GM10266 (cell line): ENCODE measurements at regions not wholly inside any gene's neighbourhood (a gene's known extent, or its start where the extent isn't known, plus 50 kb on each side); places are given as distances from the start of the nearest gene placed in this dataset.
"Not testable (repeated sequence)": the region's sequence is repeated elsewhere in the genome, so short reads cannot be mapped to it uniquely, and the experiment has no call there.

Experiments used
- DNase-seq: peaks from one replicate; pipeline ENCODE4 v3.0.0; 2012; ENCODE audit errors: extremely low spot score
- TF ChIP-seq, protein P1 (sequence below): IDR thresholded peaks from 2 replicates; pipeline ENCODE4 v1.5.1; 2012; ENCODE audit warnings: mild to moderate bottlenecking, low read depth; ENCODE audit not compliant: control insufficient read depth, insufficient read depth; ENCODE audit errors: missing control alignments

DNA sequence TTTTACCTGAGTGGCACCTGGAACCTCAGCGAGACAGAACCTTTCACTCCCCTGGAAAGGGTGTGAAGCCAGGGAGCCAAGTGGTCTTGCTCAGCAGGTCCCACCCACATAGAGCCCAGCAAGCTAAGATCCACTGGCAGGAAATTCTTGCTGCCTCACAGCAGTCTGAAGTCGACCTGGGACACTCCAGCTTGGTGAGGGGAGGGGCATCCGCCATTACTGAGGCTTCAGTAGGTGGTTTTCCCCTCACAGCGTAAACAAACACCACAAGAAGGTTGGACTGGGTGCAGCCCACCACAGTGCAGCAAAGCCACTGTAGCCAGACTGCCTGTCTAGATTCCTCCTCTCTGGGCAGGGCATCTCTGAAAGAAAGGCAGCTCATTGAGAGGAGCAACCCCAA, 134.7 kb upstream of the RSPO3 start:
- no peak for DNase-seq
- TF ChIP-seq, protein P1, sequence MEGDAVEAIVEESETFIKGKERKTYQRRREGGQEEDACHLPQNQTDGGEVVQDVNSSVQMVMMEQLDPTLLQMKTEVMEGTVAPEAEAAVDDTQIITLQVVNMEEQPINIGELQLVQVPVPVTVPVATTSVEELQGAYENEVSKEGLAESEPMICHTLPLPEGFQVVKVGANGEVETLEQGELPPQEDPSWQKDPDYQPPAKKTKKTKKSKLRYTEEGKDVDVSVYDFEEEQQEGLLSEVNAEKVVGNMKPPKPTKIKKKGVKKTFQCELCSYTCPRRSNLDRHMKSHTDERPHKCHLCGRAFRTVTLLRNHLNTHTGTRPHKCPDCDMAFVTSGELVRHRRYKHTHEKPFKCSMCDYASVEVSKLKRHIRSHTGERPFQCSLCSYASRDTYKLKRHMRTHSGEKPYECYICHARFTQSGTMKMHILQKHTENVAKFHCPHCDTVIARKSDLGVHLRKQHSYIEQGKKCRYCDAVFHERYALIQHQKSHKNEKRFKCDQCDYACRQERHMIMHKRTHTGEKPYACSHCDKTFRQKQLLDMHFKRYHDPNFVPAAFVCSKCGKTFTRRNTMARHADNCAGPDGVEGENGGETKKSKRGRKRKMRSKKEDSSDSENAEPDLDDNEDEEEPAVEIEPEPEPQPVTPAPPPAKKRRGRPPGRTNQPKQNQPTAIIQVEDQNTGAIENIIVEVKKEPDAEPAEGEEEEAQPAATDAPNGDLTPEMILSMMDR, result no peak

DNA sequence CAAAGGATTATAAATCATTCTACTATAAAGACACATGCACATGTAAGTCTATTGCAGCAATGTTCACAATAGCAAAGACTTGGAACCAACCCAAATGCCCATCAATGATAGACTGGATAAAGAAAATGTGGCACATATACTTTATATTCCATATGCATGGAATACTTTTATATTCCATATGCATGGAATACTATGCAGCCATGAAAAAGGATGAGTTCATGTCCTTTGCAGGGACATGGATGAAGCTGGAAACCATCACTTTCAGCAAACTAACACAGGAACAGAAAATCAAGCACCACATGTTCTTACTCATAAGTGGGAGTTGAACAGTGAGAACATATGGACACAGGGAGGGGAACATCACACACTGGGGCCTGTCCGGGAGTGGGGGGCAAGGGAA, 130.3 kb upstream of the RSPO3 start:
- not testable (repeated sequence) for DNase-seq

DNA sequence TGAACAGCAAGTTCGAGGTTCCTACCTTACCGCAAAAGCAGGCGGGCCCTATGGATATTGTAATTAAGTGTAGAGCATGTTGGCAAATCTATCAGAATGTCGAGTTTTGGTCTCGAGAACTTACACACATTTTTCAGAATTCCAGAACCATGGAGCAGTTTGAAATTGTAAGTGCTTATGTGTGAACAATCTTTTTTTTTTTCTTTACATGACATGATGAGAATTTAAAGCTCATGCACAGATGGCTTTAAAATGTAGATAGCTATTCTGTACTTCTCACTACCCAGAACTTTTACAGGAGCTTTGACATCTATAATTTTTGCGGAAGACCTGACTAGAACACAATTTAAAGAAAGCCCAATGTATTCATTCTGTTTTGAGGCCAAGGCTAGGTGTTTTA, 117.8 kb upstream of the RSPO3 start:
- DNase-seq, result no peak
- TF ChIP-seq, protein P1, result no peak

DNA sequence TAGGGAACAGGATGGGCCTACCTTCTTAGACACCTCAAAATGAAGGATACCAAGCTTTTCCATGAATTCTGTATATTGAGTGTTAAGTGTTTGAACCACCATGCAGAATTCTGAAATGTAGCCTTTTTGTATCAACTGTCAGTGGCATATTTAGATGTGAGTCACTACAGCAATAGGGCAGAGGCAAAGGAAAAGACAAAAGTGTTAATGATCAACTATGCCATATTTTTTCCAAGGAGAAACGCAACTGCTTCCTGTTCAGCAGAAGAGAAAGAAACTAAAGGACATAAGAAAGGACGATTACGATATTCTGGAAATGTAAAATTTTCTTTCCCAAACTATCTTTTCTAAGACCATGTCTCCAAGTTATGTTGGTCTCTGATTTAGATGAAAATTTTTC, 104.6 kb upstream of the RSPO3 start:
- DNase-seq, result no peak
- TF ChIP-seq, protein P1, result no peak

DNA sequence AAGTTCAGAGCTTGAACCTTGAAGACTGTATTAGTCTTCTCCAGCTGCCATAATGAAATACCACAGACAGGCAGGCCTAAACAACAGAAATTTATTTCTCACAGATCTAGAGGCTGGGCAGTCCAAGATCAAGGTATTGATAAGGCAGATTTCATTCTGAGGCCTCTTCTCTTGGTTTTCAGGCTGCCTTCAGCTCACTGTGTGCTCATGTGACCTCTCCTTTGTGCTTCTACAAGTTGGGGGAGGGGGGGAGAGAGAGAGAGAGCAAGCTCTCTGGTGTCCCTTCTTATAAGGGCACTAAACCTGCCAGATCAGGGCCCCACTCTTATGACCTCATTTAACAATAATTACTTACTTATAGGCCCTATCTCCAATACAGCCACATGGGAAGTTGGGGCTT, 102.6 kb upstream of the RSPO3 start:
- no peak for DNase-seq
- TF ChIP-seq, protein P1, result no peak

DNA sequence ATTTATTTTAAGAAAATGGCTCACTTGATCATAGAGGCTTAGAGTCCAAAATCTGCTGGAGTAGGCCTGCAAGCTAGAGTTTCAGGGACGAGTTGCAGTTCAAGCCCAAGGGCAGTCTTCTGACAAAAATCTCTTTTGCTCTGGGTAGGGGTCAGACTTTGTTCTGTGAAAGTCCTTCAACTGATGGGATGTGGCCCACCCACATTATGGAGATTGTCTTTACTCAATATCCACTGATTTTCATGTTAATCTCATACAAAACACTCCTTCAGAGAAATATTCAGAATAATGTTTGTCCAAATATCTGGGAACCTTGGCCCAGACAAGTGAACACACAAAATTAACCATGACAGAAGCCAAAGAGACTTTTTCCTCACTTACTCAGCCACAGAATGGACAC, 98.6 kb upstream of the RSPO3 start:
- DNase-seq, result no peak
- TF ChIP-seq, protein P1, result no peak

DNA sequence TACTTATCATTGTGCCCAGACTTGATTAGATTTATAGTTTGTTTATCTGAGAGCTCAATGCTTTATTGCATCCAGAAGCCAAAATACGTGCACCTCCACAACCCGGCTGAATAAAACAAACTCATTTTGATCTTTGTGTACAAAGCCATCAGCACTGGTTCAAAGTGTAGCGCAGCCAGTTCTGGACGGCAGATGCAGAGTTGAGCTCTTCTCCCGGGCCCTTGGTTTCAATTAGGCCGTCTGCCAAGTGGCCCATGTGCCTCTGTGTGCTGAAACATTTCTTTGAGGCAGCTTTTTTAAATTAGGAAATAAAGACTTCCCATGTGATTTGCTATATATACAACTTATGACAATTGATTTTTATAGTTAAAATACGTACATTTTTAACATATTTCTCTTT, 96.2 kb upstream of the RSPO3 start:
- DNase-seq, result no peak
- TF ChIP-seq, protein P1, result no peak

DNA sequence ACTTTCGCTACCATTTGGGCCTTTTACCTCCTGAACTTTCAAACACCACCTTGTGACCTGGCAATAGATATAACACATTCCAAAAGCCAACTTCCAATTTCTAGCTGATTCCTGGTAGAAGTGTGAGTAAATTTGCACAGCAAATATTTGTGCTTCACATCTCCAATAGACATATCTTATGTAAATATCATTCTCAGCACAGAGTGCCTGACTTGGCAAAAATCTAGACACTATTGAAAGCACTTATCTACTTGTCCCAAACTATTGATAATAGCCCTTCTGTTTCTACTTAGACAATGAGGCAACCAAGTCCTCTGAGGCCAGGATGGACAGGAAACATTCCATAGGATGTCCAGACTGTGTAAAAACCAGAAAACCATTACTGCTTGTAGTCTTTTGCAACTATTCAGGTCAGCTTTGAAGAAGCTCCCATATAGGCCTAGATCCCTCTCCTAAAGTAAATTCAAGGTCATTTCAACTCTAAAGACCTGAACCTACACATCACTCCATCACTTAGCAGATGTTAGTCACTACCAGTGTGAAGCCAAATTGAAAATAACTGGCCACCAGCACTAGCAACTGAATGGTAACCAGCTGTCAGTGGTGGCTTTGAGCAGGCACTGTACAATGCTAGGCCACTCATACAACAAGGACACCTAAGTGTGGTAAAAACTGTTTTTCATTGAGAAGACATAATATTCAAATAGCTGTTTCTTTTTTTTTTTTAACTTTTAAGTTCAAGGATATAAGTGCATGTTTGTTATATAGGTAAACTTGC, 95.3 kb upstream of the RSPO3 start:
- DNase-seq, result no peak
- TF ChIP-seq, protein P1, result no peak
